Keratinocyte (primary cell): ENCODE measurements at regions not wholly inside any gene's neighbourhood (a gene's known extent, or its start where the extent isn't known, plus 50 kb on each side); places are given as distances from the start of the nearest gene placed in this dataset.

Experiments used
- DNase-seq: peaks from one replicate; pipeline ENCODE4 v3.0.0-alpha.2; 2011; ENCODE audit warnings: low read depth, missing footprints, low spot score
- FAIRE-seq: peaks from 2 replicates; lab custom pipeline; 2011; peaks lifted over from hg19 to GRCh38; lab: Jason Lieb, UNC
- H2AFZ ChIP-seq: 2 replicates; pipeline ENCODE4 v1.6.0; 2012; ENCODE audit warnings: low read length, control low read depth, inconsistent platforms; ENCODE audit not compliant: control insufficient read depth
- H3K27ac ChIP-seq: 2 replicates; pipeline ENCODE4 v1.5.1; 2011; ENCODE audit warnings: low read length; ENCODE audit not compliant: control insufficient read depth, insufficient read depth
- H3K27me3 ChIP-seq: 3 replicates; pipeline ENCODE4 v1.6.0; 2011; ENCODE audit warnings: low read length; ENCODE audit not compliant: control insufficient read depth, insufficient read depth; ENCODE audit errors: extremely low read depth
- H3K36me3 ChIP-seq, 2 experiments: 2 replicates in 1 of 2; 3 replicates in 1 of 2; pipeline ENCODE4 v1.5.1; 2011; ENCODE audit warnings: low read length in 2 of 2, mild to moderate bottlenecking in 1 of 2; ENCODE audit not compliant: control insufficient read depth in 2 of 2, insufficient read depth in 2 of 2; ENCODE audit errors: extremely low read depth in 1 of 2
- H3K4me1 ChIP-seq: 3 replicates; pipeline ENCODE4 v1.5.1; 2011; ENCODE audit warnings: low read length; ENCODE audit not compliant: control insufficient read depth, insufficient read depth; ENCODE audit errors: extremely low read depth
- H3K4me2 ChIP-seq: 3 replicates; pipeline ENCODE4 v1.6.0; 2011; ENCODE audit warnings: low read depth, low read length; ENCODE audit not compliant: control insufficient read depth, insufficient read depth; ENCODE audit errors: extremely low read depth
- H3K4me3 ChIP-seq, 3 experiments: fragments of 200-600 bp in 1 of 3; sonication (generic) in 1 of 3; 2 replicates in 2 of 3; 3 replicates in 1 of 3; pipeline ENCODE4 v1.5.1; 2011 to 2016; ENCODE audit warnings: low read length in 3 of 3, mild to moderate bottlenecking in 3 of 3, control low read depth in 2 of 3, inconsistent platforms in 1 of 3, low read depth in 1 of 3, mixed read lengths in 1 of 3, mixed run types in 1 of 3, moderate library complexity in 1 of 3; ENCODE audit not compliant: control insufficient read depth in 2 of 3, insufficient read depth in 2 of 3; ENCODE audit errors: extremely low read depth in 1 of 3
- H3K79me2 ChIP-seq: 2 replicates; pipeline ENCODE4 v1.6.0; 2012; ENCODE audit warnings: low read length; ENCODE audit not compliant: control insufficient read depth, insufficient read depth
- H3K9ac ChIP-seq: 3 replicates; pipeline ENCODE4 v1.6.0; 2011; ENCODE audit warnings: low read length; ENCODE audit not compliant: control insufficient read depth, insufficient read depth; ENCODE audit errors: extremely low read depth
- H3K9me1 ChIP-seq: 3 replicates; pipeline ENCODE4 v1.6.0; 2011; ENCODE audit warnings: low read length; ENCODE audit not compliant: control insufficient read depth, insufficient read depth; ENCODE audit errors: extremely low read depth
- H3K9me3 ChIP-seq: 2 replicates; pipeline ENCODE4 v1.5.1; 2012; ENCODE audit warnings: low read depth, low read length; ENCODE audit not compliant: control insufficient read depth
- H4K20me1 ChIP-seq: 3 replicates; pipeline ENCODE4 v1.6.0; 2011; ENCODE audit warnings: low read length; ENCODE audit not compliant: control insufficient read depth, insufficient read depth; ENCODE audit errors: extremely low read depth
- EZH2 ChIP-seq: IDR thresholded peaks from one replicate; pipeline ENCODE4 v1.6.1; 2012; ENCODE audit warnings: inconsistent platforms, mild to moderate bottlenecking, low read length, moderate library complexity
- dilution Hi-C: fragments of 300-500 bp; cut with MboI; formaldehyde crosslinking; loops from one replicate; pipeline ENCODE4 v1.7.0; 2020; ENCODE audit warnings: low sequenced_read_pairs; ENCODE audit not compliant: extremely low pct_ligation_motif_present
- TF ChIP-seq, protein P1 (sequence below), 3 experiments: IDR thresholded peaks in 1 of 3; conservative IDR thresholded peaks in 1 of 3; optimal IDR thresholded peaks in 1 of 3; 2 replicates in 2 of 3; 3 replicates in 1 of 3; pipeline versions ENCODE3 to v1.5.1; 2011; ENCODE audit warnings: low read length in 3 of 3, mild to moderate bottlenecking in 3 of 3, moderate library complexity in 2 of 3, control low read depth in 1 of 3, inconsistent platforms in 1 of 3; ENCODE audit not compliant: insufficient read depth in 2 of 3; ENCODE audit errors: extremely low read depth in 1 of 3

DNA sequence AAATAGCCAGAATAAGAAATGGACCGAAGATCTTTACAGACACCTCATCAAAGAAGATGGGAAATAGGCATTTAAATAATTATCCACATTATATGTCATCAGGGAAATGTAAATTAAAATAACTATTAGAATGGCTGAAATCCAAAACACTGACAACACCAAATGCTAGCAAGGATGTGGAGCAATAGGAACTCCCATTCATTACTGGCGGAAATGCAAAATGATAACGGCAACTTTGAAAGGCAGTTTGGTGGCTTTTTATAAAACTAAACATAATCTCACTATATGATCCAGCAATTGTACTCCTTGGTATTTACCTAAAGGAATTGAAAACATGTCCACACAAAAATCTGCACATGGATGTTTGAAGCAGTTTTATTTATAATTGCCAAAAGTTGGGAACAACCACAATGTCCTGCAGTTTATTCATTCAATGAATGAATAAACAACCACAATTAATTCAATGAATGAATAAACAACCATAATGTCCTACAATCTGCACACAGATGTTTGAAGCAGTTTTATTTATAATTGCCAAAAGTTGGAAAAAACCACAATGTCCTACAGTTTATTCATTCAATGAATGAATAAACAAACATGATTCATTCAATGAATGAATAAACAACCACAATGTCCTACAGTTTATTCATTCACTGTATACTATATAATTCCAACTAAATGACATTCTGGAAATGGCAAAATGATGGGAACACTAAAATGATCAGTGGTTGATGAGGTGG is 117.6 kb upstream of the PCDH18 start:
- DNase-seq: no peak
- no peak overlapping the region for H3K4me2 ChIP-seq
- H3K27ac ChIP-seq: no peak overlapping the region
- H3K9ac ChIP-seq: no peak overlapping the region
- H3K4me3 ChIP-seq: no peak overlapping the region
- FAIRE-seq: no peak
- no peaks in the 10 kb centered on the region for H3K9me1 ChIP-seq
- no peak for TF ChIP-seq EZH2
- TF ChIP-seq, protein P1, sequence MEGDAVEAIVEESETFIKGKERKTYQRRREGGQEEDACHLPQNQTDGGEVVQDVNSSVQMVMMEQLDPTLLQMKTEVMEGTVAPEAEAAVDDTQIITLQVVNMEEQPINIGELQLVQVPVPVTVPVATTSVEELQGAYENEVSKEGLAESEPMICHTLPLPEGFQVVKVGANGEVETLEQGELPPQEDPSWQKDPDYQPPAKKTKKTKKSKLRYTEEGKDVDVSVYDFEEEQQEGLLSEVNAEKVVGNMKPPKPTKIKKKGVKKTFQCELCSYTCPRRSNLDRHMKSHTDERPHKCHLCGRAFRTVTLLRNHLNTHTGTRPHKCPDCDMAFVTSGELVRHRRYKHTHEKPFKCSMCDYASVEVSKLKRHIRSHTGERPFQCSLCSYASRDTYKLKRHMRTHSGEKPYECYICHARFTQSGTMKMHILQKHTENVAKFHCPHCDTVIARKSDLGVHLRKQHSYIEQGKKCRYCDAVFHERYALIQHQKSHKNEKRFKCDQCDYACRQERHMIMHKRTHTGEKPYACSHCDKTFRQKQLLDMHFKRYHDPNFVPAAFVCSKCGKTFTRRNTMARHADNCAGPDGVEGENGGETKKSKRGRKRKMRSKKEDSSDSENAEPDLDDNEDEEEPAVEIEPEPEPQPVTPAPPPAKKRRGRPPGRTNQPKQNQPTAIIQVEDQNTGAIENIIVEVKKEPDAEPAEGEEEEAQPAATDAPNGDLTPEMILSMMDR (optimal IDR thresholded peaks at IDR 0.05 in 1 of 3, IDR thresholded peaks at IDR 0.05 in 1 of 3, conservative IDR thresholded peaks at IDR 0.05 in 1 of 3; ENCODE audit: extremely low read depth in 1 of 3, insufficient read depth in 2 of 3, low read length in 3 of 3): no peak
- no peaks in the 10 kb centered on the region for H3K27me3 ChIP-seq
- dilution Hi-C loops: no loop called here
- no peaks in the 10 kb centered on the region for H3K9me3 ChIP-seq
- H3K4me1 ChIP-seq: no peaks in the 10 kb centered on the region
- no peak overlapping the region for H2AFZ ChIP-seq
- no peaks in the 10 kb centered on the region for H3K36me3 ChIP-seq
- H4K20me1 ChIP-seq: no peaks in the 10 kb centered on the region
- H3K79me2 ChIP-seq: no peaks in the 10 kb centered on the region

DNA sequence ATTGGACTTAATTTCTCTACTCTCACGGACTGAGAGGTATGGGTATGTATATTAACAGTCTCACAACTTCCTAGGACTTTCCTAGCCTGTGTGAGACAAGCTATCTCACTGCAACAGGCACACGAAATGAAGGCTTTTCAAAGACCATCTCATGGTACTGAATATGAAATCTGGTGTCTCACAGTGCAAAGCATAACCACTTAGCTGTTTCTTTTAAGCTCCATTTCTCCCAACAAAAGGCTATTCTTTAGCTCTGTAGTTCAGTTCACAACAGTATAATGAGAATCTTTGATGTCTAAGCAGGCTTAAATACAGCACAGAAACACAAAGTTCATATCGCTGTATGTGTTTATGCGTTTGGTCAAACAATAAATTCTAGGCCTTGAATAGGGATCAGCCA is 116.2 kb upstream of the PCDH18 start:
- DNase-seq (no peak), FAIRE-seq (no peak)
- Histone ChIP-seq H2AFZ (no peak overlapping the region), H3K4me2 (no peak overlapping the region), H4K20me1 (no peaks in the 10 kb centered on the region), H3K36me3 (no peaks in the 10 kb centered on the region), H3K27me3 (no peaks in the 10 kb centered on the region), H3K4me1 (no peaks in the 10 kb centered on the region), H3K79me2 (no peaks in the 10 kb centered on the region), H3K4me3 (no peak overlapping the region), H3K27ac (no peak overlapping the region), H3K9me1 (no peaks in the 10 kb centered on the region), H3K9me3 (no peaks in the 10 kb centered on the region), H3K9ac (no peak overlapping the region)
- dilution Hi-C loops: no loop called here
- TF ChIP-seq EZH2: no peak
- TF ChIP-seq, protein P1 (optimal IDR thresholded peaks at IDR 0.05 in 1 of 3, IDR thresholded peaks at IDR 0.05 in 1 of 3, conservative IDR thresholded peaks at IDR 0.05 in 1 of 3; ENCODE audit: extremely low read depth in 1 of 3, insufficient read depth in 2 of 3, low read length in 3 of 3): no peak
